ENCODE measurements at regions not wholly inside any gene's neighbourhood (a gene's known extent, or its start where the extent isn't known, plus 50 kb on each side); places are given as distances from the start of the nearest gene placed in this dataset.

DNA sequence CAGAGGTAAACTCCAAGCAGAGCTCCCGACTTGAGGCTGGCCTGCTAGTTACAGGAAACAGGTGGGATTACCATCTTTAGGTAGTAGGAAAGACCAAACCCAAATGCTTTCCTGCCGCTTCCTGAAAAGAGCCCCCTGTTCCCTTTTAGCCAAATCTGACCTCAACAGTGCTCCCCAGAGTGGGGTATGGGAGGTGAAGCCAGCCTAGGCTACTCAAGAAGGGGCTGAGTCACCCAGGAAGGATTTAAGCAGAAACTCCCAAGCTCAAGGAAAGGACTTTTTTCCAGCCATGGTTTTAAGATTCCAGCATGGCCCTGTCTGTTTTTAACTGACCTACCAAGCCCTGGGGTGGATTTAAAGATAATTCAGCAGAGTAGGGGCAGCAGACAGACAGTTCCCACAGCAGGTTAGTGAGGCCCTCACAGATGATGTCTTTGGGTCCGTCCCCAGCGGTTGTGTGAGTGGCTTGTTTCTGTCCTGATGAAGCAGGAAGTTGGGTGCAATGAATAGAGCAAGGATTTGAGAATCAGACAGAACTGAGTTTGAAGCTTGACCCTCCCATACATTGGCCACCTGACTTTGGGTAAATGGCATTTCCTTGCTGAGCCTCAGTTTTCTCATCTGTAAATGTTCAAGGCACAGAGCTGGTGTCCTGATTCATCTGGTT is 76.9 kb upstream of the MAFB start:
- CTCF ChIA-PET, result interaction anchor here (1.0 kb wide), 1 partner anchor 24 kb away, joined by 3 read pairs; no protein-coding TSS in a partner anchor

DNA sequence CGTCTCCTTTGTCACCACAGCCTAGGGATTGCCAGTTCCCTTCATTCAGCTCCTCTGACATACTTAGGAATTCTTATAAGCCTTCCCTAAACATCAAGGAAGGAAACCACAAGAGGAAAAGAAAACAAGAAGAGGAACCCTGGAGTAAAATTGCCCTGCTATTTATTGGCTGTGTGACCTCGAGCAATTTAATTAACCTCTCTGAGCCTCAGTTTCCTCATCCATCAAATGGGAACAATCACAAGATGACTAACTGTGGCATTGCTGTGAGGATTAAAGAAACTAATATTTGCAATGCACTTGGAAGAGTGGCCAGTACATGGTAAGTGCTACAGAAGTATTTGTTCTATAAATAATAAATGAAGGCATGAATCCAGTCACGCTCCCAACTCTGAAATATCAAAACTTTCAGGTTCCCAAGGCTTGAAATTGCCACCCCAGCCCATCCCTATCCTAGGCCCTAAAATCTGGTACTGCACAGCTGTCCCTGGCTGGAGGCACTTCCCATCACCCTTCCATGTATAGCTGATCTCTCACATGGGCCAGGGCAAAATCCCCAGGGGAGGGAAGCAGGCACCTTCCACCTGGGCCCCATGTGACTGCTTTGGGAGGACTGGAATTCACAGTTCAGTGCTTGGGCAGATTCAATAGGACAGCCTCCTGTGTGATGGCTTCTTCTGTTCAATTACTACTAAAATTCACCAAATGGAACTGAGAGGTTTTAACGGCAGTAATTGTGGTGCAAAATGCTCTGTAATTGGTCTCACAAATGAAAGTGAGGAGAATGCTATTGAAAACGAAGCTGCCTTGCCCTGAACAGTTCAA is 78.0 kb upstream of the MAFB start:
- ChIA-PET RAD21 (ENCODE audit: low non-redundant PET in 1 of 2, low total read pairs in 2 of 2, uncharacterized antibody in 2 of 2, unreplicated experiment in 2 of 2) (no interaction called here), CTCF (no interaction called here)
- no TSS peak for BruUV-seq (replicated peaks)
- no peak for TF ChIP-seq ZFX (IDR thresholded peaks at IDR 0.05)
- no peak for TF ChIP-seq CEBPB (IDR thresholded peaks at IDR 0.05; ENCODE audit: low read depth)
- no peak for TF ChIP-seq POLR2A (IDR thresholded peaks at IDR 0.05; ENCODE audit: borderline replicate concordance, extremely low read depth, insufficient read depth, insufficient read length)
- no peak for TF ChIP-seq SP1 (IDR thresholded peaks at IDR 0.05; ENCODE audit: low read depth)
- TF ChIP-seq JUND (IDR thresholded peaks at IDR 0.05), result no peak
- TF ChIP-seq SIN3A (IDR thresholded peaks at IDR 0.05; ENCODE audit: low read depth), result no peak
- TF ChIP-seq, protein P1, sequence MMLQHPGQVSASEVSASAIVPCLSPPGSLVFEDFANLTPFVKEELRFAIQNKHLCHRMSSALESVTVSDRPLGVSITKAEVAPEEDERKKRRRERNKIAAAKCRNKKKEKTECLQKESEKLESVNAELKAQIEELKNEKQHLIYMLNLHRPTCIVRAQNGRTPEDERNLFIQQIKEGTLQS (IDR thresholded peaks at IDR 0.05), result no peak
- TF ChIP-seq, protein P2, sequence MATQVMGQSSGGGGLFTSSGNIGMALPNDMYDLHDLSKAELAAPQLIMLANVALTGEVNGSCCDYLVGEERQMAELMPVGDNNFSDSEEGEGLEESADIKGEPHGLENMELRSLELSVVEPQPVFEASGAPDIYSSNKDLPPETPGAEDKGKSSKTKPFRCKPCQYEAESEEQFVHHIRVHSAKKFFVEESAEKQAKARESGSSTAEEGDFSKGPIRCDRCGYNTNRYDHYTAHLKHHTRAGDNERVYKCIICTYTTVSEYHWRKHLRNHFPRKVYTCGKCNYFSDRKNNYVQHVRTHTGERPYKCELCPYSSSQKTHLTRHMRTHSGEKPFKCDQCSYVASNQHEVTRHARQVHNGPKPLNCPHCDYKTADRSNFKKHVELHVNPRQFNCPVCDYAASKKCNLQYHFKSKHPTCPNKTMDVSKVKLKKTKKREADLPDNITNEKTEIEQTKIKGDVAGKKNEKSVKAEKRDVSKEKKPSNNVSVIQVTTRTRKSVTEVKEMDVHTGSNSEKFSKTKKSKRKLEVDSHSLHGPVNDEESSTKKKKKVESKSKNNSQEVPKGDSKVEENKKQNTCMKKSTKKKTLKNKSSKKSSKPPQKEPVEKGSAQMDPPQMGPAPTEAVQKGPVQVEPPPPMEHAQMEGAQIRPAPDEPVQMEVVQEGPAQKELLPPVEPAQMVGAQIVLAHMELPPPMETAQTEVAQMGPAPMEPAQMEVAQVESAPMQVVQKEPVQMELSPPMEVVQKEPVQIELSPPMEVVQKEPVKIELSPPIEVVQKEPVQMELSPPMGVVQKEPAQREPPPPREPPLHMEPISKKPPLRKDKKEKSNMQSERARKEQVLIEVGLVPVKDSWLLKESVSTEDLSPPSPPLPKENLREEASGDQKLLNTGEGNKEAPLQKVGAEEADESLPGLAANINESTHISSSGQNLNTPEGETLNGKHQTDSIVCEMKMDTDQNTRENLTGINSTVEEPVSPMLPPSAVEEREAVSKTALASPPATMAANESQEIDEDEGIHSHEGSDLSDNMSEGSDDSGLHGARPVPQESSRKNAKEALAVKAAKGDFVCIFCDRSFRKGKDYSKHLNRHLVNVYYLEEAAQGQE (IDR thresholded peaks at IDR 0.05; ENCODE audit: low read depth), result no peak
- TF ChIP-seq TCF7L2 (IDR thresholded peaks at IDR 0.05; ENCODE audit: borderline replicate concordance, extremely low read depth, insufficient read depth, insufficient read length), result no peak
- TF ChIP-seq POLR2AphosphoS5 (IDR thresholded peaks at IDR 0.05; ENCODE audit: low read depth, low read length), result no peak

More for the DNA sequence above, 76.9 kb upstream of the MAFB start:
- Histone ChIP-seq H3K27me3 (ENCODE audit: insufficient read depth, low read length) (no peaks in the 10 kb centered on the region), H3K4me3 (replicated peaks in 1 of 2; ENCODE audit: low read depth in 1 of 2, low read length in 2 of 2) (no peak overlapping the region), H3K9me2 (ENCODE audit: insufficient read depth) (no peaks in the 10 kb centered on the region), H3K4me1 (ENCODE audit: control insufficient read depth in 1 of 2, insufficient read depth in 2 of 2, low read length in 2 of 2) (no peaks in the 10 kb centered on the region), H3K9ac (ENCODE audit: low read length) (no peak overlapping the region), H4K20me1 (ENCODE audit: insufficient read depth) (no peaks in the 10 kb centered on the region), H3K27ac (ENCODE audit: low read depth, low read length) (no peak overlapping the region), H3K79me2 (ENCODE audit: insufficient read depth, low read length) (no peaks in the 10 kb centered on the region), H3K9me3 (ENCODE audit: control insufficient read depth in 1 of 2, insufficient read depth in 1 of 2, low read depth in 1 of 2, low read length in 2 of 2) (no peaks in the 10 kb centered on the region), H2AFZ (ENCODE audit: low read depth, low read length, poor library complexity, severe bottlenecking) (no peak overlapping the region), H3K36me3 (ENCODE audit: control insufficient read depth in 1 of 2, insufficient read depth in 2 of 2, low read length in 2 of 2) (no peaks in the 10 kb centered on the region), H3K4me2 (ENCODE audit: low read length) (no peak overlapping the region)
- TF ChIP-seq, protein P3, sequence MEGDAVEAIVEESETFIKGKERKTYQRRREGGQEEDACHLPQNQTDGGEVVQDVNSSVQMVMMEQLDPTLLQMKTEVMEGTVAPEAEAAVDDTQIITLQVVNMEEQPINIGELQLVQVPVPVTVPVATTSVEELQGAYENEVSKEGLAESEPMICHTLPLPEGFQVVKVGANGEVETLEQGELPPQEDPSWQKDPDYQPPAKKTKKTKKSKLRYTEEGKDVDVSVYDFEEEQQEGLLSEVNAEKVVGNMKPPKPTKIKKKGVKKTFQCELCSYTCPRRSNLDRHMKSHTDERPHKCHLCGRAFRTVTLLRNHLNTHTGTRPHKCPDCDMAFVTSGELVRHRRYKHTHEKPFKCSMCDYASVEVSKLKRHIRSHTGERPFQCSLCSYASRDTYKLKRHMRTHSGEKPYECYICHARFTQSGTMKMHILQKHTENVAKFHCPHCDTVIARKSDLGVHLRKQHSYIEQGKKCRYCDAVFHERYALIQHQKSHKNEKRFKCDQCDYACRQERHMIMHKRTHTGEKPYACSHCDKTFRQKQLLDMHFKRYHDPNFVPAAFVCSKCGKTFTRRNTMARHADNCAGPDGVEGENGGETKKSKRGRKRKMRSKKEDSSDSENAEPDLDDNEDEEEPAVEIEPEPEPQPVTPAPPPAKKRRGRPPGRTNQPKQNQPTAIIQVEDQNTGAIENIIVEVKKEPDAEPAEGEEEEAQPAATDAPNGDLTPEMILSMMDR (IDR thresholded peaks at IDR 0.05 in 2 of 3, conservative IDR thresholded peaks at IDR 0.05 in 1 of 3; ENCODE audit: borderline replicate concordance in 1 of 3, insufficient read depth in 1 of 3, low read depth in 2 of 3, low read length in 2 of 3), result no peak
- TF ChIP-seq ZFX (IDR thresholded peaks at IDR 0.05) (no peak), SP1 (IDR thresholded peaks at IDR 0.05; ENCODE audit: low read depth) (no peak), RAD21 (IDR thresholded peaks at IDR 0.05; ENCODE audit: low read depth) (no peak)
- DNase-seq (ENCODE audit: low read depth, low spot score) (no peak), ATAC-seq (no peak)
- ChIA-PET RAD21 (ENCODE audit: low non-redundant PET in 1 of 2, low total read pairs in 2 of 2, uncharacterized antibody in 2 of 2, unreplicated experiment in 2 of 2) (no interaction called here), POLR2A (no interaction called here)
- intact Hi-C loops (cut with micrococcal nuclease), result no loop called here
- no TSS peak for BruUV-seq (replicated peaks)

More for the DNA sequence above, 78.0 kb upstream of the MAFB start:
- H3K4me1 ChIP-seq (ENCODE audit: control insufficient read depth in 1 of 2, insufficient read depth in 2 of 2, low read length in 2 of 2), result no peaks in the 10 kb centered on the region
- DNase-seq (ENCODE audit: low read depth, low spot score), result no peak
- no peak for ATAC-seq
- H2AFZ ChIP-seq (ENCODE audit: low read depth, low read length, poor library complexity, severe bottlenecking), result no peak overlapping the region
- no peaks in the 10 kb centered on the region for H3K9me2 ChIP-seq (ENCODE audit: insufficient read depth)
- H3K4me2 ChIP-seq (ENCODE audit: low read length), result no peak overlapping the region
- H3K79me2 ChIP-seq (ENCODE audit: insufficient read depth, low read length), result no peaks in the 10 kb centered on the region
- no peak overlapping the region for H3K4me3 ChIP-seq (replicated peaks in 1 of 2; ENCODE audit: low read depth in 1 of 2, low read length in 2 of 2)
- no peak overlapping the region for H3K27ac ChIP-seq (ENCODE audit: low read depth, low read length)
- H3K27me3 ChIP-seq (ENCODE audit: insufficient read depth, low read length), result no peaks in the 10 kb centered on the region
- no peaks in the 10 kb centered on the region for H3K9me3 ChIP-seq (ENCODE audit: control insufficient read depth in 1 of 2, insufficient read depth in 1 of 2, low read depth in 1 of 2, low read length in 2 of 2)
- H4K20me1 ChIP-seq (ENCODE audit: insufficient read depth), result no peaks in the 10 kb centered on the region
- POLR2A ChIA-PET, result no interaction called here
- intact Hi-C loops (cut with micrococcal nuclease), result no loop called here
- no peak overlapping the region for H3K9ac ChIP-seq (ENCODE audit: low read length)
- no peaks in the 10 kb centered on the region for H3K36me3 ChIP-seq (ENCODE audit: control insufficient read depth in 1 of 2, insufficient read depth in 2 of 2, low read length in 2 of 2)
